HepG2 (cell line): ENCODE measurements at regions not wholly inside any gene's neighbourhood (a gene's known extent, or its start where the extent isn't known, plus 50 kb on each side); places are given as distances from the start of the nearest gene placed in this dataset.

Experiments
- ARID3A ChIP-seq: IDR thresholded peaks from 2 replicates; pipeline ENCODE4 v1.6.1; 2012; ENCODE audit warnings: low read depth, low read length, improper control_type of control experiment
- BCL6 ChIP-seq: IDR thresholded peaks from 2 replicates; pipeline ENCODE4 v1.6.1; 2016; ENCODE audit warnings: missing genetic modification reagents, missing compliant biosample characterization
- CBX2 ChIP-seq, 2 experiments: fragments of 200-600 bp in 1 of 2; sonication (generic); formaldehyde crosslinking in 1 of 2; IDR thresholded peaks; 2 replicates each; pipeline versions ENCODE4 v1.7.0 to v1.8.1; 2018 to 2022; ENCODE audit warnings: low read depth in 2 of 2, low read length in 1 of 2, mild to moderate bottlenecking in 1 of 2, missing genetic modification reagents in 1 of 2
- CREBL2 ChIP-seq: sonication (generic); formaldehyde crosslinking; IDR thresholded peaks from 2 replicates; pipeline ENCODE4 v1.8.1; 2023; ENCODE audit warnings: missing genetic modification reagents, mild to moderate bottlenecking, borderline replicate concordance
- CSRNP2 ChIP-seq: sonication (generic); formaldehyde crosslinking; conservative IDR thresholded peaks from 2 replicates; pipeline ENCODE4 v1.8.0; 2022; ENCODE audit warnings: low read depth, missing genetic modification reagents
- EHMT2 ChIP-seq: fragments of 200-600 bp; sonication (generic); IDR thresholded peaks from 2 replicates; pipeline ENCODE4 v1.7.0; 2017; ENCODE audit warnings: antibody characterized with exemption, low read depth, low read length, borderline replicate concordance
- MTA1 ChIP-seq: sonication (generic); formaldehyde crosslinking; IDR thresholded peaks from 2 replicates; pipeline ENCODE4 v1.4.0; 2020; ENCODE audit warnings: missing genetic modification reagents, mild to moderate bottlenecking, borderline replicate concordance
- POLR2A ChIP-seq, 2 experiments: IDR thresholded peaks; 2 replicates each; pipeline ENCODE4 v1.6.1; 2011; ENCODE audit warnings: low read depth in 2 of 2, low read length in 2 of 2, mild to moderate bottlenecking in 1 of 2, moderate library complexity in 1 of 2; ENCODE audit not compliant: insufficient read depth in 1 of 2
- SOX6 ChIP-seq, 2 experiments: fragments of 450-650 bp in 1 of 2; sonication (generic) in 1 of 2; formaldehyde crosslinking in 1 of 2; IDR thresholded peaks; 2 replicates each; pipeline versions ENCODE4 v1.4.0 to v1.6.1; 2017 to 2020; ENCODE audit warnings: antibody characterized with exemption in 1 of 2, mild to moderate bottlenecking in 1 of 2, missing genetic modification reagents in 1 of 2
- SP5 ChIP-seq: IDR thresholded peaks from 2 replicates; pipeline ENCODE4 v1.6.1; 2016; ENCODE audit warnings: low read depth, borderline replicate concordance
- SUZ12 ChIP-seq: fragments of 150-350 bp; IDR thresholded peaks from 2 replicates; pipeline ENCODE4 v1.6.1; 2014; ENCODE audit warnings: low read depth, low read length
- USF2 ChIP-seq, 2 experiments: sonication (generic) in 1 of 2; formaldehyde crosslinking in 1 of 2; IDR thresholded peaks; 2 replicates each; pipeline versions ENCODE4 v1.5.1 to v1.6.1; 2011 to 2020; ENCODE audit warnings: borderline replicate concordance in 1 of 2, low read depth in 1 of 2, low read length in 1 of 2, mild to moderate bottlenecking in 1 of 2, missing genetic modification reagents in 1 of 2, moderate library complexity in 1 of 2
- ZBTB20 ChIP-seq: sonication (generic); formaldehyde crosslinking; IDR thresholded peaks from 2 replicates; pipeline ENCODE4 v1.8.1; 2023; ENCODE audit warnings: missing genetic modification reagents, low read depth, mild to moderate bottlenecking, borderline replicate concordance
- ZNF44 ChIP-seq: sonication (generic); formaldehyde crosslinking; IDR thresholded peaks from 2 replicates; pipeline ENCODE4 v1.5.1; 2020; ENCODE audit warnings: mild to moderate bottlenecking, missing genetic modification reagents
- ZNF512 ChIP-seq: sonication (generic); formaldehyde crosslinking; IDR thresholded peaks from 2 replicates; pipeline ENCODE4 v1.4.0; 2020; ENCODE audit warnings: mild to moderate bottlenecking, missing genetic modification reagents
- ZNF547 ChIP-seq: sonication (generic); formaldehyde crosslinking; IDR thresholded peaks from 2 replicates; pipeline ENCODE4 v1.5.1; 2020; ENCODE audit warnings: mild to moderate bottlenecking, missing genetic modification reagents
- ZNF550 ChIP-seq: sonication (generic); formaldehyde crosslinking; IDR thresholded peaks from 2 replicates; pipeline ENCODE4 v1.4.0; 2020; ENCODE audit warnings: mild to moderate bottlenecking, missing genetic modification reagents, borderline replicate concordance
- ZNF607 ChIP-seq: sonication (generic); formaldehyde crosslinking; IDR thresholded peaks from 2 replicates; pipeline ENCODE4 v1.5.1; 2020; ENCODE audit warnings: missing genetic modification reagents, mild to moderate bottlenecking, borderline replicate concordance
- ZNF740 ChIP-seq: sonication (generic); formaldehyde crosslinking; IDR thresholded peaks from 2 replicates; pipeline ENCODE4 v1.4.0; 2020; ENCODE audit warnings: missing genetic modification reagents
- ZNF790 ChIP-seq: sonication (generic); formaldehyde crosslinking; IDR thresholded peaks from 2 replicates; pipeline ENCODE4 v1.8.0; 2022; ENCODE audit warnings: missing genetic modification reagents, mild to moderate bottlenecking, borderline replicate concordance

- TF ChIP-seq USF2 (IDR thresholded peaks at IDR 0.05; ENCODE audit: low read depth, low read length), result no peak
- no peak for TF ChIP-seq USF2 (CRISPR knock-in tag; IDR thresholded peaks at IDR 0.05; ENCODE audit: borderline replicate concordance)
- no peak for TF ChIP-seq ZNF790 (CRISPR knock-in tag)
- no peak for TF ChIP-seq ZNF607 (CRISPR knock-in tag)
- TF ChIP-seq ZNF512 (CRISPR knock-in tag), result no peak
- TF ChIP-seq ZNF550 (CRISPR knock-in tag), result no peak
- no peak for TF ChIP-seq SP5 (CRISPR knock-in tag)
- TF ChIP-seq BCL6 (CRISPR knock-in tag), result 0 out of 2 replicates have a peak, but pooled peaks have one; percentile 28
- TF ChIP-seq SOX6 (IDR thresholded peaks at IDR 0.05), result no peak
- TF ChIP-seq SOX6 (CRISPR knock-in tag; IDR thresholded peaks at IDR 0.05), result peak; percentile 65
- TF ChIP-seq ZNF740 (CRISPR knock-in tag), result no peak
- TF ChIP-seq CBX2 (IDR thresholded peaks at IDR 0.05; ENCODE audit: low read depth, low read length), result no peak
- no peak for TF ChIP-seq CBX2 (CRISPR knock-in tag; IDR thresholded peaks at IDR 0.05; ENCODE audit: low read depth)
- TF ChIP-seq SUZ12, result no peak
- TF ChIP-seq EHMT2, result no peak
- TF ChIP-seq POLR2A (IDR thresholded peaks at IDR 0.05; ENCODE audit: insufficient read depth in 1 of 2, low read depth in 2 of 2, low read length in 2 of 2), result no peak
- no peak for TF ChIP-seq ZNF547 (CRISPR knock-in tag)
- TF ChIP-seq CREBL2 (CRISPR knock-in tag), result no peak
- no peak for TF ChIP-seq ARID3A
- no peak for TF ChIP-seq MTA1 (CRISPR knock-in tag)
- TF ChIP-seq ZBTB20 (CRISPR knock-in tag), result no peak
- no peak for TF ChIP-seq CSRNP2 (CRISPR knock-in tag)
- no peak for TF ChIP-seq ZNF44
Observed at GRCh38 chr2:16093639-16094529, 153.5 kb downstream of the MYCN start (continued).
